ENCODE measurements at regions not wholly inside any gene's neighbourhood (a gene's known extent, or its start where the extent isn't known, plus 50 kb on each side); places are given as distances from the start of the nearest gene placed in this dataset.

DNA sequence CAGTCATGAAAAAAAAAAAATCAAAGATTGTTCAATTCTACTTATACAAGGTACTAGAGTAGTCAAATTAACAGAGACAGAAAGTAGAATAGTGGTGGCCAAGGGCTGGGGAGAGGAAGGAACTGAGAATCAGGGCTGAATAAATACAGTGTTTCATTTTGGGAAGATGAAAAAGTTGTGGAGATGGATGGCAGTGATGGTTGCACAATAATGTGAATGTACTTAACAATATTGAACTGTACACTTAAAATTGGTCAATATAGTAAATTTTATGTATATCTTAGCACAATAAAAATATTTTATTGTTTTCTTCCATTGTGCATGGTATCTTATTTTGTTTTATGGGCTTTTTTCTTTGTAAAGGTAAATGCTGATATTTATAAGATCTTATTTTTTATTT lies 262.2 kb upstream of the AGTR1 start:
- TF ChIP-seq, protein P1, sequence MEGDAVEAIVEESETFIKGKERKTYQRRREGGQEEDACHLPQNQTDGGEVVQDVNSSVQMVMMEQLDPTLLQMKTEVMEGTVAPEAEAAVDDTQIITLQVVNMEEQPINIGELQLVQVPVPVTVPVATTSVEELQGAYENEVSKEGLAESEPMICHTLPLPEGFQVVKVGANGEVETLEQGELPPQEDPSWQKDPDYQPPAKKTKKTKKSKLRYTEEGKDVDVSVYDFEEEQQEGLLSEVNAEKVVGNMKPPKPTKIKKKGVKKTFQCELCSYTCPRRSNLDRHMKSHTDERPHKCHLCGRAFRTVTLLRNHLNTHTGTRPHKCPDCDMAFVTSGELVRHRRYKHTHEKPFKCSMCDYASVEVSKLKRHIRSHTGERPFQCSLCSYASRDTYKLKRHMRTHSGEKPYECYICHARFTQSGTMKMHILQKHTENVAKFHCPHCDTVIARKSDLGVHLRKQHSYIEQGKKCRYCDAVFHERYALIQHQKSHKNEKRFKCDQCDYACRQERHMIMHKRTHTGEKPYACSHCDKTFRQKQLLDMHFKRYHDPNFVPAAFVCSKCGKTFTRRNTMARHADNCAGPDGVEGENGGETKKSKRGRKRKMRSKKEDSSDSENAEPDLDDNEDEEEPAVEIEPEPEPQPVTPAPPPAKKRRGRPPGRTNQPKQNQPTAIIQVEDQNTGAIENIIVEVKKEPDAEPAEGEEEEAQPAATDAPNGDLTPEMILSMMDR (IDR thresholded peaks at IDR 0.05) = no peak
- TF ChIP-seq TCF7L2 (IDR thresholded peaks at IDR 0.05; ENCODE audit: low read depth, low read length) (no peak), SIN3A (IDR thresholded peaks at IDR 0.05; ENCODE audit: borderline replicate concordance, insufficient read depth, low read depth, low read length) (no peak), POLR2AphosphoS5 (IDR thresholded peaks at IDR 0.05; ENCODE audit: low read depth, low read length) (no peak)
- TF ChIP-seq, protein P2, sequence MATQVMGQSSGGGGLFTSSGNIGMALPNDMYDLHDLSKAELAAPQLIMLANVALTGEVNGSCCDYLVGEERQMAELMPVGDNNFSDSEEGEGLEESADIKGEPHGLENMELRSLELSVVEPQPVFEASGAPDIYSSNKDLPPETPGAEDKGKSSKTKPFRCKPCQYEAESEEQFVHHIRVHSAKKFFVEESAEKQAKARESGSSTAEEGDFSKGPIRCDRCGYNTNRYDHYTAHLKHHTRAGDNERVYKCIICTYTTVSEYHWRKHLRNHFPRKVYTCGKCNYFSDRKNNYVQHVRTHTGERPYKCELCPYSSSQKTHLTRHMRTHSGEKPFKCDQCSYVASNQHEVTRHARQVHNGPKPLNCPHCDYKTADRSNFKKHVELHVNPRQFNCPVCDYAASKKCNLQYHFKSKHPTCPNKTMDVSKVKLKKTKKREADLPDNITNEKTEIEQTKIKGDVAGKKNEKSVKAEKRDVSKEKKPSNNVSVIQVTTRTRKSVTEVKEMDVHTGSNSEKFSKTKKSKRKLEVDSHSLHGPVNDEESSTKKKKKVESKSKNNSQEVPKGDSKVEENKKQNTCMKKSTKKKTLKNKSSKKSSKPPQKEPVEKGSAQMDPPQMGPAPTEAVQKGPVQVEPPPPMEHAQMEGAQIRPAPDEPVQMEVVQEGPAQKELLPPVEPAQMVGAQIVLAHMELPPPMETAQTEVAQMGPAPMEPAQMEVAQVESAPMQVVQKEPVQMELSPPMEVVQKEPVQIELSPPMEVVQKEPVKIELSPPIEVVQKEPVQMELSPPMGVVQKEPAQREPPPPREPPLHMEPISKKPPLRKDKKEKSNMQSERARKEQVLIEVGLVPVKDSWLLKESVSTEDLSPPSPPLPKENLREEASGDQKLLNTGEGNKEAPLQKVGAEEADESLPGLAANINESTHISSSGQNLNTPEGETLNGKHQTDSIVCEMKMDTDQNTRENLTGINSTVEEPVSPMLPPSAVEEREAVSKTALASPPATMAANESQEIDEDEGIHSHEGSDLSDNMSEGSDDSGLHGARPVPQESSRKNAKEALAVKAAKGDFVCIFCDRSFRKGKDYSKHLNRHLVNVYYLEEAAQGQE (IDR thresholded peaks at IDR 0.05; ENCODE audit: insufficient read depth in 1 of 2, low read depth in 2 of 2, low read length in 1 of 2) = no peak
- in situ Hi-C loops (cut with HindIII; ENCODE audit: low pct_unique_long_range_greater_than_20kb, low sequenced_read_pairs) (no loop called here), intact Hi-C loops (cut with micrococcal nuclease; ENCODE audit: unreplicated experiment) (no loop called here)
- H3K27ac ChIP-seq (ENCODE audit: low read length) = no peak overlapping the region
- CTCF ChIA-PET = no interaction called here
- no peak for DNase-seq (ENCODE audit: low read depth, low spot score)
- no peaks in the 10 kb centered on the region for H3K27me3 ChIP-seq (ENCODE audit: control insufficient read depth, insufficient read depth, low read length)
- no peaks in the 10 kb centered on the region for H3K36me3 ChIP-seq (ENCODE audit: control insufficient read depth, insufficient read depth, low read length)
- no peak for ATAC-seq
- BruUV-seq (replicated peaks) = no TSS peak
- H3K9me3 ChIP-seq (ENCODE audit: control insufficient read depth, insufficient read depth, low read depth, low read length) = no peaks in the 10 kb centered on the region
- POLR2A ChIA-PET = no interaction called here
- H3K4me3 ChIP-seq (ENCODE audit: low read depth in 2 of 2, low read length in 2 of 2) = no peak overlapping the region
- H3K4me1 ChIP-seq (ENCODE audit: control insufficient read depth, insufficient read depth, low read length) = no peaks in the 10 kb centered on the region

DNA sequence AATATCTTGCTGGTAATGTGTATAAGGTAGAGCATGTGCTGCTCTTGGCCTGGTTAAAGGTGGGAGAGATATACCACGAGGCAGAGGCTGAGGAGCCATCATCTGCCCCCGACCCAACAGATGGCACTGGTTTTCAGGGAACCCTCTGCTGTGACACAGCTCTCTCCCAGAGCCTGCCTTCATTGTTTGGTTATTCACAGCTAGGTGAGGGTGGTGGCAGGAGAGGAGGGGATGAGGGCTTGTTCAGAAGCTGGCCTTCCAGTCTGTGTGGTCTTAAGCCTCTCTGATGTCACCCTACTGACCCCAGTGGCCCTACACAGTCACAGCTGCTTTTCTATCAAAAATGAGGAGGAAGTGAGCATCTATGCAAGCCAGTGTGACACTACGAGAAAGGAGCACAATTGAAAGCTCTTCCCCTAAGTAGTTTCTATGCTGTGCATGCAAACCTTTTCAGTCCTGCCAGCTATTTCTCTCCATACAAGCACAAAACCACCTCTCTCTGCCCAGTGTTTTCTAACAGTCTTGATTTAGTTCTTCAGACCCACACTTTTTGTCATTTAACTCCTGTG lies 258.4 kb upstream of the AGTR1 start:
- Histone ChIP-seq H3K4me1 (ENCODE audit: control insufficient read depth, insufficient read depth, low read length) (no peaks in the 10 kb centered on the region), H3K4me3 (ENCODE audit: low read depth in 2 of 2, low read length in 2 of 2) (no peak overlapping the region), H3K27ac (ENCODE audit: low read length) (no peak overlapping the region), H3K36me3 (ENCODE audit: control insufficient read depth, insufficient read depth, low read length) (no peaks in the 10 kb centered on the region), H3K9me3 (ENCODE audit: control insufficient read depth, insufficient read depth, low read depth, low read length) (no peaks in the 10 kb centered on the region), H3K27me3 (ENCODE audit: control insufficient read depth, insufficient read depth, low read length) (no peaks in the 10 kb centered on the region)
- ChIA-PET CTCF (no interaction called here), POLR2A (no interaction called here)
- ATAC-seq (no peak), DNase-seq (ENCODE audit: low read depth, low spot score) (no peak)
- intact Hi-C loops (cut with micrococcal nuclease; ENCODE audit: unreplicated experiment) (no loop called here), in situ Hi-C loops (cut with HindIII; ENCODE audit: low pct_unique_long_range_greater_than_20kb, low sequenced_read_pairs) (no loop called here)
- no TSS peak for BruUV-seq (replicated peaks)
- TF ChIP-seq, protein P2 (IDR thresholded peaks at IDR 0.05; ENCODE audit: insufficient read depth in 1 of 2, low read depth in 2 of 2, low read length in 1 of 2) = no peak
- TF ChIP-seq, protein P1 (IDR thresholded peaks at IDR 0.05) = no peak
- TF ChIP-seq SIN3A (IDR thresholded peaks at IDR 0.05; ENCODE audit: borderline replicate concordance, insufficient read depth, low read depth, low read length) = no peak

Measured in Panc1 (cell line).